Activated gamma-delta T cell treated with Interleukin-2 at 50 U/mL for 16 hours (primary cell): ENCODE measurements at regions not wholly inside any gene's neighbourhood (a gene's known extent, or its start where the extent isn't known, plus 50 kb on each side); places are given as distances from the start of the nearest gene placed in this dataset.
"Not testable (repeated sequence)": the region's sequence is repeated elsewhere in the genome, so short reads cannot be mapped to it uniquely, and the experiment has no call there.

Experiments
- DNase-seq: peaks from one replicate; pipeline ENCODE4 v3.0.0-alpha.2; 2020

GRCh38 chr10:38209332-38209731, 115.2 kb downstream of the ZNF37A start:
- DNase-seq = no peak

GRCh38 chr10:38209748-38210147, 115.6 kb downstream of the ZNF37A start:
- DNase-seq = not testable (repeated sequence)

GRCh38 chr10:38212460-38212859, 118.3 kb downstream of the ZNF37A start:
- no peak for DNase-seq

- no peak for DNase-seq
These were observed 132.2 kb downstream of the ZNF37A start for GRCh38 chr10:38226385-38226784.

- DNase-seq = no peak
These were observed 134.3 kb downstream of the ZNF37A start for GRCh38 chr10:38228394-38228793.

GRCh38 chr10:38238479-38238878, 144.3 kb downstream of the ZNF37A start:
- not testable (repeated sequence) for DNase-seq

GRCh38 chr10:38242061-38242649, 148.0 kb downstream of the ZNF37A start:
- not testable (repeated sequence) for DNase-seq

- not testable (repeated sequence) for DNase-seq
These were observed 154.0 kb downstream of the ZNF37A start for GRCh38 chr10:38248113-38248512.

GRCh38 chr10:38252551-38252950, 158.4 kb downstream of the ZNF37A start:
- not testable (repeated sequence) for DNase-seq

- not testable (repeated sequence) for DNase-seq
These were observed 173.4 kb downstream of the ZNF37A start for GRCh38 chr10:38267555-38267954.

- not testable (repeated sequence) for DNase-seq
These were observed 176.9 kb downstream of the ZNF37A start for GRCh38 chr10:38271031-38271430.

- not testable (repeated sequence) for DNase-seq
These were observed 180.7 kb downstream of the ZNF37A start for GRCh38 chr10:38274879-38275278.

- DNase-seq = not testable (repeated sequence)
These were observed 198.4 kb downstream of the ZNF37A start for GRCh38 chr10:38292560-38292959.

- DNase-seq = not testable (repeated sequence)
These were observed 216.0 kb downstream of the ZNF37A start for GRCh38 chr10:38310111-38310510.

- not testable (repeated sequence) for DNase-seq
These were observed 221.1 kb downstream of the ZNF37A start for GRCh38 chr10:38315090-38315805.

- DNase-seq = not testable (repeated sequence)
These were observed 227.3 kb downstream of the ZNF37A start for GRCh38 chr10:38321393-38321792.

GRCh38 chr10:38330306-38330705, 236.2 kb downstream of the ZNF37A start:
- not testable (repeated sequence) for DNase-seq

- DNase-seq = not testable (repeated sequence)
These were observed 237.0 kb downstream of the ZNF37A start for GRCh38 chr10:38331106-38331505.

- DNase-seq = not testable (repeated sequence)
These were observed 239.6 kb downstream of the ZNF37A start for GRCh38 chr10:38333699-38334098.

GRCh38 chr10:38350645-38351044, 256.5 kb downstream of the ZNF37A start:
- not testable (repeated sequence) for DNase-seq

- not testable (repeated sequence) for DNase-seq
These were observed 260.3 kb downstream of the ZNF37A start for GRCh38 chr10:38354410-38354809.

- peak; percentile 69 for DNase-seq
These were observed 261.9 kb downstream of the ZNF37A start for GRCh38 chr10:38355911-38356526.

- not testable (repeated sequence) for DNase-seq
These were observed 262.4 kb downstream of the ZNF37A start for GRCh38 chr10:38356527-38356926.

GRCh38 chr10:38362514-38362913, 268.4 kb downstream of the ZNF37A start:
- DNase-seq = not testable (repeated sequence)
